ENCODE measurements at regions not wholly inside any gene's neighbourhood (a gene's known extent, or its start where the extent isn't known, plus 50 kb on each side); places are given as distances from the start of the nearest gene placed in this dataset.

GRCh38 chr6:65876668-65877067 lies 169.6 kb upstream of the EYS start:
- no peak for DNase-seq

DNA sequence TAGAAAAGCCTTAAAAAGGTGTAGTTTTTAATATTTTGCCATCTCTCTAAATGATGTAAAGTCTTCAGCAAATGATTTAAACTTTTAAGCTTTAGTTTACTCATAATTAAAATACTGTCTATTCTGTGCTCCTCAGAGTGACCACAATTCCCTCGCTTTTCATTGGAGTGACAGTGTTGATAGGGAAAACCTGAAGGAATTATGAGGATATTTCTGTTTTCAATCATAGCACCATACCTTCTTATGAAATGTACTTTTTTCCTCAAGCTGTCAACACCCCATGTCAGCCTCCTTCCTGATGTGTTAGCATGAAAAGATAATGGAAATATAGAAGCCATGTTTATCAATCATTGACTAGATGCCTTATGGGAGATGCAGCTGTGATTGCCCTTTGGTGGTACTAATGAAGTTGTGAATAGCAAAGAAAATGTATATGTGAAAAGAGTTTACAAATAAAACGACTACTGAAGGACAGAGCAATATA lies 145.4 kb upstream of the EYS start:
- DNase-seq, result no peak

DNA sequence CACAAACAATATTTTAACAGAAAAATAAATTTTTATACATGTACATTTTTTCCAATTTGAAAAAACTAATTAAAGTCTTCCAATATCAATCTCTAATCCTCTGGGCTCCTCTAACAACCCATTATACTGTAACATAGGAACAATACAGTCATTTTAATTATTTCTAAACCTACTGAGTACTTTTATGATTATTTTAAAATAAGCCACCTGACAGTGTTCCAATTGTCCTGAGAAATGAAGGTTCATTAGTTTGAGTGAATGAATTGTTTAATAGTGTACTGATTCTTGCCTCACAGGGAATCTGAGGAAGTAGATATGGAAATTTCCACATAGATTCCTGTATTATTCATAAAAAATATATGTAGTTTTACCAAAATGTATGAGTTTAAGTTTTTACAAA lies 123.1 kb upstream of the EYS start:
- DNase-seq, result no peak

DNA sequence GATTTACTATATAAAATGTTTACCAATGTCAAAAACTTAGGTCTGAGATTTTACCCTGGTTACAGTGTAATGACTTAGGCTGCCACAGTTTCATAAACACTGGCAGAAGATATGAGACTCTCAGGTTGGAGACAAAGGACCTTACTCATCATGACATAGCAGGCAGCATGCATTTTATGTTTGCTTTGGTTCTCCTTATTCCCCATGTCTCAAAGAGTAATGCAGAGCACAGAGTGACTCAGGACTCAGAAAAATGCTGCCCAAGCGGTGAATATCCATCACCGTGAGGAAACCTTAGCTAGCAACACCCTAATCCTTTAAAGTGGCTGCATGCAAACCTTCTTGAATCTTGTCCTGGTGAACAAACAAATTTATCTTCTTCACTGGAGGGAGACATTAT lies 112.1 kb upstream of the EYS start:
- DNase-seq, result no peak

DNA sequence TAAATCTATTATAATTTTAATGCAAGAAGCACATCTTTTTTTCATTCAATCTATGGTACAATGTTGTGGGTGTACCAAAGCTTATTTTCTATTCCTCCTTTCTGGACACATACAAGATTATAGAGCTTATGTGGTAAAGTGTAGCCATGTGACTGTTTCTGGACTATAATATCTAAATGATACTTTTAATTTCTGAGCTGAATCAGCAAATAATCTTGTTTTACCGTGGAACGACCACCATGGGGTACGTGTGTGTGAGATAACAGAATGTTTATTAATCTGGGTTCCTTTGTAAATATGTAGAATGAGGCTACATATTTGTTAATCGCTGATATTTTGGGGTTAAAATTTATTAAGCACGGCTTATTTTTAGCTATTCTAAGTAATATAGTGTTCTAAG lies 111.5 kb upstream of the EYS start:
- no peak for DNase-seq

- no peak for DNase-seq
Observed at GRCh38 chr6:65816991-65817390, 110.0 kb upstream of the EYS start.

- no peak for DNase-seq
Observed at GRCh38 chr6:65814071-65814470, 107.0 kb upstream of the EYS start.

- no peak for DNase-seq
Observed at GRCh38 chr6:65803186-65803585, 96.2 kb upstream of the EYS start.

GRCh38 chr6:65799389-65799788 lies 92.4 kb upstream of the EYS start:
- DNase-seq, result no peak

DNA sequence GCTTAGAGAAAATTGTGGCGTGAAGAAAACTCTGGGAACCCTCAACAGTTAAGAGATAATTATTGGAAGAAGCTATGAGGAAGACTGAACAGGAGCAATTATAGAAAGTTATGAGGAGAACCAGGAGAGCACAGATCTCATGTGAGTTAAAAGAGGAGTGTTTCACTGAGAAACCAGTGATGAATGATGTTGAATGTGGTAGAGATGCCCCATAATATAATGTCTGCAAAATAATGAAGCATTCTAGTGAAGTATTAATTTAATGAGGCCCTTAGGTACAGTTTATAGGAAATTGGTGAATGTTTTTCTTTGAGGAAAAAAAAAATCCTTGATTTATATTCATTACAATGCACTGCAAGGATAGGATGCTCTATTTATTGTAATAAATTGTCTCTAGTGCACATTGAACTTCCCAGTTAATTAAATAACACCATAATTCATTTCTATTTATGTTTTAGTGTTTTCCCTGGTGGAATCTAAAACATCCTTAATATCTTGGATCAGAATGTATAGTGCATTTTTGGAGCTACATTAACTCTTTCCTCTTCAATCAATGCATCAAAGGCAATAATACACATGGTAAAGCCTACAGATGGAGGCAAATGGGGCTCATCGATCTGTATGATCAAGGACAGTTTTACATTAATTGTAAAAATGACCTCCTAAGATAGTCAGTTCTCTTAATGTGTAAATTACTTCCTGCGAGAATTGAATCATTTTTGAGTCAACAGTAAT lies 91.4 kb upstream of the EYS start:
- no peak for DNase-seq

DNA sequence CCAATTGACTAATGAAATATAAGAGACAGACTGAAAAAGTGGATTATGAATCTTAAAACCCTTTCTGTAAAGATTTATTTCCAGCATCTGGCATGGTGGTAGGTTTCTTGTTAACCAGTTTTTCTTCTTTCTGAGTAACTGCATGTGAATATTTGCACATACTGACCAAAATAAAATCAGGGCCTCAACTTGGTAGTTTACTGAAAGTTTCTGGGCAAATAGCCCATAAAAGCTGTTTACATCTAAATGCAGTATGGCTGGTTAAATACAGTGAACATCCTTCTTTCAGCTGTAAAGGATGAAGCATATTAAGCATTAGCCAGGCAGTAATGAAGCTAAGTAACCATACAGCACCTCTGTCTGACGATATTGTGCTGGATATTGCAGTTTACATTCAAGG lies 83.6 kb upstream of the EYS start:
- DNase-seq, result no peak

- DNase-seq, result no peak
Observed at GRCh38 chr6:65787787-65788186, 80.8 kb upstream of the EYS start.

GRCh38 chr6:65786815-65787214 lies 79.8 kb upstream of the EYS start:
- DNase-seq, result no peak

DNA sequence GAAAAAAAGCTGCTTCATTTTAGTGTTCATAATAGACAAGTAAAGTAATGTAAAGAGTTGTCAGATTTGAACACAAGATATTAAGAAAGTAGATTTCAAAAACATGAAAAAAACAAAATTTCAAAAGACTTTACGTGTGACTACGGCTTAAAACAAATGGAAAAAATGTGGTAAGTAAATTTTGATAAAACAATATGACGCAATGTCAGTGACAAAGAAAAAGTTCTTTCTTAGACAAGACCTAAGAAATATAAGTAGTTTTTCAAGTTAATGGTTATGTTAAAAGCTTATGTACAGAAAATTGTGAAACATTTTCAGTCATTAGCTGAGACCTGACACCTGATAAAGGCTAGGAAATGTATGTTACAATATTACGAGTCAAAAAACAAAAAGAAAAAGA lies 73.7 kb upstream of the EYS start:
- no peak for DNase-seq

DNA sequence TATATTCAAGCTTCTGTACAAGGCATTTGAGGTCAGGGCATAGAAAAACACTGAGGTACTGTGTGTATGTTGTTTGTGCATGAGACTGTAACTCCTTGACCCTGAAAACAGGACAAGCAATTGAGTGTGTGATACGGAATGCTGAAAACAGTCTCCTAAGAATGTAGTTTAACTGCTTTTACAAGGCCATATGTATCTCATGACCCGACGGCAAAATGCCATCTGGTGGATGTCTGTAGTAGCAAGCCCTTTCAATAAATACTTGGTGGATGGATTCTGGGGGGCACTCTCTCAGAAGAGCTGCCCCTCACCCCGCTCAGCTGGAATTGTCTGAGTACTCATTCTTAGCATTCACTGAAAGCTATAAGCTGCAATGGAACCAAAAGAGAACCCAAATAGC lies 69.3 kb upstream of the EYS start:
- DNase-seq, result no peak

DNA sequence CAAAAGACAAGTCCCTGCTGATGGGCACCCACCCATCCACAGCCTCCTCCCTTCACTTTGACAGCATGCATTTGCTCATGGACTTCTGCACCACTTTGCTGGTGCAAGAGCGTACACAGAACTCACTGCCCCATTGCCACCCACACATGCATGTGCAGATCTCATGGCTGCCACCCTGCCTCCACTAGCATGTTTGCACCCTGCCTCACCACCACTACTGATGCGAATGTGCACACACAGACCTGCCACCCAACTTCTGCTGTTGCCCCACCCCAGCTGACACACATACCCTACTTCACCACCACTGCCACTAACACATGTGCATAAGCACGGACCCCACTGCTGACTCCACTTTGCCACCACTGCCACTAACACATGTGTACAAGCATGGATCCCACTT lies 64.9 kb upstream of the EYS start:
- DNase-seq, result no peak

DNA sequence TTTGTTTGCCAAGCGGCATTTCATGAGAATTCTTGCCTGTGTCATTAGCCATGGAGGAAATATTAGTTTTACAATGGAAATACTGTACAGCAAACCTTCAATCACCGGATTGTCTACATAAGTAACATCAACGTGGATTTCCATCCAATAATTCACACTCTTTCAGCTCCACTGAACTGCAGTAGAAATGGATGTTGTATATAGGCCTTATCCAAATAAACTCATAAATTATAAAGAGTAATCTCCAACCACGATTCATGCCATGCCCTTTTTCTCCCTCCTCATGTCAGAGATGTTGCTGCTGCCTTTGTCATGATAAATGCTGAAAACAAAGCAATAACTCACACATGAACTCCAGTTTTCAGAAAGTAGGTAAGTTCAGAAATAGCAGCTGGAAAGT lies 54.9 kb upstream of the EYS start:
- no peak for DNase-seq

DNA sequence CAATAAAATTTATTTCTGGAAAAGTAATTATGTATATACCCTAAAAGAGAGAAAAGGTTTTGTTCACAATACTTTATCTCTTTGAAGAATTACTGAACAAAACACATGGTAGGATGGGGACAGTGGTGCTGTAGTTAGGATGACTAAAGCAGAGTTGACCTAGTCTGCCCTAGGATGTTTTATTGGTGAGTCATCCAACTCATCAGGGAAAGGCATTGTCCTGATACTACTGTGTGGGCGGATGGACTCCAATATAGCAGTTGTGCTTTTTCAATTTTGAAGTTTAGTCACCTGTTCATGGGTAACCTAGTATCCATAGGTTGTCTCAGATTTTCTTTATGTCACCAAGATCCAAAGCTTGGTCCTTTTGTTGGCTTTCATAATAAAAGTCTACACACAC lies 53.3 kb upstream of the EYS start:
- no peak for DNase-seq
